ENCODE measurements at regions not wholly inside any gene's neighbourhood (a gene's known extent, or its start where the extent isn't known, plus 50 kb on each side); places are given as distances from the start of the nearest gene placed in this dataset.

- H3K4me3 Mint-ChIP-seq (ENCODE audit: low read depth, unreplicated experiment) = no peak overlapping the region
- H3K27me3 Mint-ChIP-seq (ENCODE audit: unreplicated experiment) = peaks cover 59% of the 10 kb centered on the region
- no TSS peak for BruUV-seq (replicated peaks)
- no peaks in the 10 kb centered on the region for H3K36me3 Mint-ChIP-seq (ENCODE audit: insufficient read depth, unreplicated experiment)
- DNase-seq = no peak
- CTCF ChIA-PET = interaction anchor here (0.7 to 1.1 kb wide), 2 partner anchors 130 to 150 kb away, joined by 3 read pairs; no protein-coding TSS in a partner anchor
- no peak for TF ChIP-seq CTCF (IDR thresholded peaks at IDR 0.05; ENCODE audit: unreplicated experiment)
- intact Hi-C loops (cut with micrococcal nuclease; ENCODE audit: unreplicated experiment) = no loop called here
- H3K9me3 Mint-ChIP-seq (ENCODE audit: low read depth, unreplicated experiment) = no peaks in the 10 kb centered on the region
- H3K4me1 Mint-ChIP-seq (ENCODE audit: low read depth, unreplicated experiment) = no peaks in the 10 kb centered on the region
- no peak overlapping the region for H3K27ac Mint-ChIP-seq (ENCODE audit: unreplicated experiment)
These were observed 355.2 kb downstream of the HAPSTR1 start for GRCh38 chr16:9446471-9447194.

DNA sequence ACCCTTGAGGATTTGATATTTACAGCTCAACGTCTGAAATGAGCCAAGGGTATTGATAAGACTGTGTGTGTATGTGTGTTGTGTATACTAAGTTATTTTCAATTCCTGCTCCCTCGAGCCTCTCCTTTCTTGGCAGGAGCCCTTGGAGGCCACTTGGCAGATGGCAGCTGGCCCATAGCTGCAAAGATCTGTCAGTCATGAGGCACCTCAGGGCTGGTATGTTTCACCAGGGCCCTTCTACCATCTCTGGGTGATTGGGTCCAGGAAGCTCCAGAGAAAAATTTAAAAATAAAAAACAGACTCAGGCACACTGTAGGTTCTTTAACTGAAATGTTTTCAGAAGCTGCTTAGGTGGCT lies 355.7 kb downstream of the HAPSTR1 start:
- TF ChIP-seq CTCF (IDR thresholded peaks at IDR 0.05; ENCODE audit: unreplicated experiment) = no peak
- Mint-ChIP-seq H3K4me3 (ENCODE audit: low read depth, unreplicated experiment) (no peak overlapping the region), H3K27ac (ENCODE audit: unreplicated experiment) (no peak overlapping the region), H3K36me3 (ENCODE audit: insufficient read depth, unreplicated experiment) (no peaks in the 10 kb centered on the region), H3K4me1 (ENCODE audit: low read depth, unreplicated experiment) (no peaks in the 10 kb centered on the region), H3K27me3 (ENCODE audit: unreplicated experiment) (peaks cover 54% of the 10 kb centered on the region), H3K9me3 (ENCODE audit: low read depth, unreplicated experiment) (no peaks in the 10 kb centered on the region)
- no TSS peak for BruUV-seq (replicated peaks)
- CTCF ChIA-PET = interaction anchor here (0.7 to 1.1 kb wide), 2 partner anchors 131 to 150 kb away, joined by 3 read pairs; no protein-coding TSS in a partner anchor
- intact Hi-C loops (cut with micrococcal nuclease; ENCODE audit: unreplicated experiment) = no loop called here
- no peak for DNase-seq

DNA sequence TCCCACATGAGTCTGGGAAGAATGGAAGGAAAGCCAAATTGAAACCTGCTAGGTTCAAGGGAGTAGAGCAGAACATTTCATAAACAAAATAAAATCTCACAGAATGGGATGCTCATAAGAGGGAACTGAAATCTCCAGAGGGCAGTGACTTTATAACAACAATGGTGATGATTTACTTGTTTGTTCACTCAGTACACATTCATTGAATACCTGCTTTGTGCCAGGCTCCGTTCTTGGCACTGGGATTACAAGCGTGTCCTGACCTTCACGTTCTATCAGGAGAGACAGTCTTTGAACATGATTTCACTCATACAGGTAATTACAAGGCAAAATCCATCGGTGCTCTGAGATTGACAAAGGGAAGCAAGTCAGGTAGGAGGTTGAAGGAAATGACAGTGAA lies 356.3 kb downstream of the HAPSTR1 start:
- no peak for TF ChIP-seq CTCF (IDR thresholded peaks at IDR 0.05; ENCODE audit: unreplicated experiment)
- no TSS peak for BruUV-seq (replicated peaks)
- Mint-ChIP-seq H3K9me3 (ENCODE audit: low read depth, unreplicated experiment) (no peaks in the 10 kb centered on the region), H3K4me3 (ENCODE audit: low read depth, unreplicated experiment) (no peak overlapping the region), H3K36me3 (ENCODE audit: insufficient read depth, unreplicated experiment) (no peaks in the 10 kb centered on the region), H3K27me3 (ENCODE audit: unreplicated experiment) (peaks cover 49% of the 10 kb centered on the region), H3K27ac (ENCODE audit: unreplicated experiment) (no peak overlapping the region), H3K4me1 (ENCODE audit: low read depth, unreplicated experiment) (no peaks in the 10 kb centered on the region)
- DNase-seq = no peak
- intact Hi-C loops (cut with micrococcal nuclease; ENCODE audit: unreplicated experiment) = no loop called here
- CTCF ChIA-PET = interaction anchor here (0.7 kb wide), 1 partner anchor 151 kb away, joined by 3 read pairs; no protein-coding TSS in a partner anchor

GRCh38 chr16:9449597-9449996 lies 358.2 kb downstream of the HAPSTR1 start:
- BruUV-seq (replicated peaks) = no TSS peak
- DNase-seq = no peak
- intact Hi-C loops (cut with micrococcal nuclease; ENCODE audit: unreplicated experiment) = no loop called here
- H3K27me3 Mint-ChIP-seq (ENCODE audit: unreplicated experiment) = peaks cover 45% of the 10 kb centered on the region
- H3K36me3 Mint-ChIP-seq (ENCODE audit: insufficient read depth, unreplicated experiment) = no peaks in the 10 kb centered on the region
- CTCF ChIA-PET = no interaction called here
- H3K27ac Mint-ChIP-seq (ENCODE audit: unreplicated experiment) = no peak overlapping the region
- no peaks in the 10 kb centered on the region for H3K4me1 Mint-ChIP-seq (ENCODE audit: low read depth, unreplicated experiment)
- H3K9me3 Mint-ChIP-seq (ENCODE audit: low read depth, unreplicated experiment) = peaks cover 3% of the 10 kb centered on the region
- H3K4me3 Mint-ChIP-seq (ENCODE audit: low read depth, unreplicated experiment) = no peak overlapping the region
- no peak for TF ChIP-seq CTCF (IDR thresholded peaks at IDR 0.05; ENCODE audit: unreplicated experiment)

All from Calu3 (cell line).